GM23248 (cell line): ENCODE measurements at regions not wholly inside any gene's neighbourhood (a gene's known extent, or its start where the extent isn't known, plus 50 kb on each side); places are given as distances from the start of the nearest gene placed in this dataset.

Source experiments
- DNase-seq: peaks from one replicate; pipeline ENCODE4 v3.0.0-alpha.2; 2015
- H2AFZ ChIP-seq: fragments of 200-600 bp; sonication (generic); 2 replicates; pipeline ENCODE4 v1.6.1; 2016; ENCODE audit warnings: antibody characterized with exemption
- H3F3A ChIP-seq: fragments of 200-600 bp; sonication (generic); 2 replicates; pipeline ENCODE4 v1.6.1; 2016; ENCODE audit warnings: mild to moderate bottlenecking, antibody characterized with exemption, mixed run types; ENCODE audit not compliant: insufficient read depth
- H3K27ac ChIP-seq: fragments of 200-600 bp; sonication (generic); 2 replicates; pipeline ENCODE4 v1.5.1; 2016; ENCODE audit warnings: mild to moderate bottlenecking
- H3K27me3 ChIP-seq: fragments of 200-600 bp; sonication (generic); replicated peaks from 2 replicates; pipeline ENCODE4 v1.6.1; 2016; ENCODE audit warnings: mild to moderate bottlenecking; ENCODE audit not compliant: insufficient read depth
- H3K36me3 ChIP-seq: fragments of 200-600 bp; sonication (generic); 2 replicates; pipeline ENCODE4 v1.6.1; 2016; ENCODE audit warnings: low read depth, mild to moderate bottlenecking
- H3K4me1 ChIP-seq: fragments of 200-600 bp; sonication (generic); 2 replicates; pipeline ENCODE4 v1.6.1; 2016; ENCODE audit warnings: mild to moderate bottlenecking; ENCODE audit not compliant: insufficient read depth
- H3K4me2 ChIP-seq: fragments of 200-600 bp; sonication (generic); one replicate; pipeline ENCODE4 v1.6.1; 2016; ENCODE audit warnings: mild to moderate bottlenecking; ENCODE audit not compliant: unreplicated experiment
- H3K4me3 ChIP-seq: fragments of 200-600 bp; sonication (generic); 2 replicates; pipeline ENCODE4 v1.5.1; 2016; ENCODE audit warnings: mild to moderate bottlenecking
- H3K79me2 ChIP-seq: fragments of 200-600 bp; sonication (generic); 2 replicates; pipeline ENCODE4 v1.6.1; 2016; ENCODE audit warnings: mild to moderate bottlenecking; ENCODE audit not compliant: insufficient read depth
- H3K9ac ChIP-seq: fragments of 200-600 bp; sonication (generic); 2 replicates; pipeline ENCODE4 v1.6.1; 2016; ENCODE audit warnings: mild to moderate bottlenecking
- H3K9me2 ChIP-seq: fragments of 200-600 bp; sonication (generic); 2 replicates; pipeline ENCODE4 v1.6.1; 2016; ENCODE audit warnings: mixed run types, mild to moderate bottlenecking, moderate library complexity; ENCODE audit not compliant: insufficient read depth
- H3K9me3 ChIP-seq: fragments of 200-600 bp; sonication (generic); one replicate; pipeline ENCODE4 v1.6.1; 2017; ENCODE audit warnings: low read depth
- H4K20me1 ChIP-seq: fragments of 200-600 bp; sonication (generic); 2 replicates; pipeline ENCODE4 v1.6.0; 2016; ENCODE audit not compliant: insufficient read depth
- EZH2 ChIP-seq: fragments of 200-600 bp; sonication (generic); IDR thresholded peaks from 2 replicates; pipeline ENCODE4 v1.6.1; 2018; ENCODE audit warnings: antibody characterized with exemption, mild to moderate bottlenecking; ENCODE audit not compliant: insufficient read depth, poor library complexity, severe bottlenecking
- EZH2phosphoT487 ChIP-seq: fragments of 200-600 bp; sonication (generic); IDR thresholded peaks from 2 replicates; pipeline ENCODE4 v1.6.1; 2018; ENCODE audit warnings: antibody characterized with exemption, moderate library complexity, mild to moderate bottlenecking, low read depth; ENCODE audit not compliant: insufficient read depth
- WGBS, 2 experiments: methylation state at CpG; one replicate each; pipeline ENCODE4 v1.1.6; 2015 to 2017; ENCODE audit warnings: low lambda C conversion rate in 2 of 2, low coverage in 1 of 2; ENCODE audit errors: missing lambda C conversion rate in 2 of 2; 5-methylcytosine and 5-hydroxymethylcytosine counted together
- in situ Hi-C: fragments of 300-500 bp; cut with MboI; formaldehyde crosslinking; loops from 2 replicates; pipeline ENCODE4 v1.15.0; 2020

DNA sequence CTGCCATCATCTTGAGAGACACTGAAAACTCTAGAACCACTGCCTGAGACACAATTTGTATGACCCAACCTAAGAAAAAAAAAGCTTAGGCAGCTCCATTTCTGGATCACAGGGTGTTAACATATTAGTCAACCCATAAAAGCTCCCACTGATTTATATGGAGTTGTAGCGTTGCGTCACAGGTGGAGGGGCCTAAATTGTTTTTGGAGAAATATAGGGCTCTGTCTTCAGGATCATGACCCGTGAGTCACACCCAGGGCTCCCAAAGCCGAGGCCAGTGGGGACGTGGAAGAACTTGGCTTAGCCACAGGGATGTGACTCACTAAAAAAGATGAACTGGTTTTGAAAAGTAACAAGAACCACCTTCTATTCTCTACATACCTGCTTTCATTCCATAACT lies 116.5 kb upstream of the BMP2 start:
- Histone ChIP-seq H3K27ac (no peak overlapping the region), H3K4me3 (no peak overlapping the region), H2AFZ (no peak overlapping the region), H3K4me2 (no peak overlapping the region), H3K4me1 (0 out of 2 replicates have a peak, but pooled peaks cover 7% of the 10 kb centered on the region), H3K36me3 (no peaks in the 10 kb centered on the region), H3K9me2 (no peaks in the 10 kb centered on the region), H3K79me2 (no peaks in the 10 kb centered on the region), H3K9ac (no peak overlapping the region), H3K9me3 (no peaks in the 10 kb centered on the region), H3K27me3 (no peaks in the 10 kb centered on the region), H4K20me1 (no peaks in the 10 kb centered on the region), H3F3A (0 out of 2 replicates have a peak, but pooled peaks cover 4% of the 10 kb centered on the region)
- DNase-seq = peak; percentile 75
- no peak for TF ChIP-seq EZH2
- no peak for TF ChIP-seq EZH2phosphoT487
- WGBS, 2 experiments = 5 to 7% methylated on average over 5 of the region's 5 CpGs
- in situ Hi-C loops = no loop called here

DNA sequence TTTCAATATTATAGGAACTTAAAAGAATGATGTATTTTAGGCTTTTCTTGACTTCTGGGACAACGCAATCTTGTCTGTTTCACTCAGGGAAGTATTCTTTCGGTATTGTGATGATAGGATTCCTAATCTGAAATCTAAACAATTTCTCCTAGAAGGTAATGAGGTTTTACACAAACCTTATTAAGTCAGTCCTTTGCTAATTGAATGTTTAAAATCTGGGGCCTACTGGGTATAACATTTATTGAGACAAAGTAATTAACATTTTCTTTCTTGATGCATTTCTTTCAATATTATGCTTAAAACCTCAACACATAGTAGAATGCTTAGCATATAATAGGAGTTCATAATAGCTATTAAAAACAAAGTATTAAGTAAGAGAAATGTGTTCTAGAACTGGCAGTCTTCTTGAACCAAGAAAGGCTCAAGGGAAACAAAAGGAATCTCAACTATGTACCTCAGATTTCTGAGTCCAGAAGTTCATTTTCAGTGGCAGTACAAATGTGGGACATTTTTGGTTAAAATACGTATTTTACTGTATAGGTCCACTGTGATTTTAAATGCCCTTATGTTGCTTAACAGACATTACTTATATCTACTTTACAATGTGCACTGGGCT lies 121.4 kb upstream of the BMP2 start:
- Histone ChIP-seq H3F3A (0 out of 2 replicates have a peak, but pooled peaks cover 4% of the 10 kb centered on the region), H3K79me2 (no peaks in the 10 kb centered on the region), H3K27ac (no peak overlapping the region), H3K9me2 (no peaks in the 10 kb centered on the region), H3K9me3 (no peaks in the 10 kb centered on the region), H4K20me1 (no peaks in the 10 kb centered on the region), H3K4me1 (0 out of 2 replicates have a peak, but pooled peaks cover 7% of the 10 kb centered on the region), H2AFZ (no peak overlapping the region), H3K27me3 (peaks cover 30% of the 10 kb centered on the region), H3K4me2 (no peak overlapping the region), H3K36me3 (no peaks in the 10 kb centered on the region), H3K9ac (no peak overlapping the region), H3K4me3 (no peak overlapping the region)
- no peak for DNase-seq
- TF ChIP-seq EZH2 = no peak
- no peak for TF ChIP-seq EZH2phosphoT487
- in situ Hi-C loops = no loop called here
- WGBS, 2 experiments = 48 to 65% methylated on average over 3 of the region's 3 CpGs

DNA sequence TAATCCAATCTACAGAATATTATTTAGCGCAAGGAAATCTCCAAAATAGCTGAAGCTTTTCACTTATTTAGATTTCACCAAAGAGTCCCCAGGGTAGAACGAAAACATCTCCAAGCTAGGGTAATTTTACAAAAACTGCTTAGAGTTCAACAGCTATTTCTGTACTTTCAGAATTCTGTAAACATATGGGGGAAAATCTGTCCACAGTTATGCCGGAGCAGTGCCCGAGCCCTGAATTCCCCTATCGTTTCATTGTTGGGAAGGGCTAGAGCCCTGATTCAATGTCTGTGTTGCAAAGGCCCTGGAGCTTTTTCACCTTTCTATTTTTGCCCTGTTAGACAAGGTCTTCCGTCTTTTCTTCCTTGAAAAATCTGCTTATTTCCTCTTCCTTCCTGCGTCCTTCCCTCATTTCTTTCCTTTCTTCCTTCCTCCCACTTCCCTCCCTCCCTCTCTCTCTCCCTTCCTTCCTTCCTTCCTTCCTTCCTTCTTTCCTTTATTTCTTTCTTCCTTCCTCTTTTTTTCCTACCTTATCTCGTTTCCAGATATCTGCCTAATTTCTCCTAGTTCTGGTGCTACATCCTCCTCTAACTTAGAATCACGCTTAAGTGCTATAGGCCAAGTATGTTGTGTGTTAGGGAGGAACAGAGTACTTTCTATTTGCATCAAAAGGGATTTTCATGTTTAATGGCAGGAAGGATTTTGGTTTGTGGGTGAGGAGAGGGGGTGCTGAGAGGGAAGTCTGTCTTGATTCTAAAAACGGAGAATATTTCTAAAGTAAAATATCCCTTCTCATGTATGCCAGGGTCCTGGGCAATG lies 122.5 kb upstream of the BMP2 start:
- Histone ChIP-seq H3K4me3 (no peak overlapping the region), H3K4me1 (no peaks in the 10 kb centered on the region), H3K36me3 (no peaks in the 10 kb centered on the region), H3K4me2 (no peak overlapping the region), H3K79me2 (no peaks in the 10 kb centered on the region), H2AFZ (no peak overlapping the region), H3F3A (no peaks in the 10 kb centered on the region), H3K9me2 (no peaks in the 10 kb centered on the region), H3K27me3 (peaks cover 34% of the 10 kb centered on the region), H4K20me1 (no peaks in the 10 kb centered on the region), H3K27ac (no peak overlapping the region), H3K9me3 (no peaks in the 10 kb centered on the region), H3K9ac (no peak overlapping the region)
- in situ Hi-C loops = no loop called here
- 54 to 57% methylated on average over 10 of the region's 10 CpGs for WGBS, 2 experiments
- DNase-seq = no peak
- TF ChIP-seq EZH2 (no peak), EZH2phosphoT487 (no peak)

DNA sequence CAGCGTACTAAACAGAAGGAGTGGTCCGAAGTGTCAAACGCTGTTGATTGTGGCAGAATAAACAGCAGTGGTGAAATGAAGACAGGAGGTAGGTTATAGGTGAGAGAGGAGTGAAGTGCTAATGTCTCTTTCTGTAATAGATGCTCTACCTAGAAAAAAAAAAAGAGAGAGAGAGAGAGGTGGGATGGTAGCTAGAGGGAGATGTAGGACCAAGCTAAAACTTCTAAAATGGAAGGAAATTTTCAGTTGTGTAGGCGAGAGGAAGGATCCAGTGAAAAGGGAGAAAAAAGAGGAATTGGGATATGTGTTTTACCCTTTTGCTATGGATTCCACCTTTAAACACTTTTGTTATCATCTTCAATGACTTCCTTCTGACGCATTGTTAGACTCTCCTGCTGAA lies 126.5 kb upstream of the BMP2 start:
- TF ChIP-seq EZH2phosphoT487 = no peak
- Histone ChIP-seq H3K27ac (no peak overlapping the region), H3K4me2 (no peak overlapping the region), H3K4me3 (no peak overlapping the region), H3K9me3 (no peaks in the 10 kb centered on the region), H3K4me1 (peaks cover 5% of the 10 kb centered on the region; the same call in 1 of the 2 replicates), H3K79me2 (no peaks in the 10 kb centered on the region), H3K9me2 (no peaks in the 10 kb centered on the region), H3K36me3 (no peaks in the 10 kb centered on the region), H4K20me1 (no peaks in the 10 kb centered on the region), H3F3A (no peaks in the 10 kb centered on the region), H2AFZ (no peak overlapping the region), H3K27me3 (peaks cover 43% of the 10 kb centered on the region), H3K9ac (no peak overlapping the region)
- in situ Hi-C loops = no loop called here
- no peak for DNase-seq
- WGBS, 2 experiments = 22 to 34% methylated on average over 5 of the region's 5 CpGs
